Sigmoid colon (tissue), 6 donors: ENCODE measurements at regions not wholly inside any gene's neighbourhood (a gene's known extent, or its start where the extent isn't known, plus 50 kb on each side); places are given as distances from the start of the nearest gene placed in this dataset.

Experiments
- DNase-seq: peaks from one replicate; pipeline ENCODE4 v3.0.0-alpha.2; 2019
- H3K27ac ChIP-seq, 4 donors: fragments of 200-600 bp; sonication (generic); one replicate each; pipeline ENCODE4 v1.5.1; 2016 to 2019; ENCODE audit warnings: mild to moderate bottlenecking in 1 of 4
- H3K27me3 ChIP-seq, 3 donors: fragments of 200-600 bp; sonication (generic); one replicate each; pipeline ENCODE4 v1.5.1; 2019; ENCODE audit warnings: mild to moderate bottlenecking in 1 of 3
- H3K36me3 ChIP-seq, 4 donors: fragments of 200-600 bp; sonication (generic); one replicate each; pipeline ENCODE4 v1.5.1; 2016 to 2019
- H3K4me1 ChIP-seq, 4 donors: fragments of 200-600 bp; sonication (generic); one replicate each; pipeline ENCODE4 v1.5.1; 2017 to 2019
- H3K4me3 ChIP-seq, 4 donors: fragments of 200-600 bp; sonication (generic); one replicate each; pipeline ENCODE4 v1.5.1; 2017 to 2019; ENCODE audit warnings: mild to moderate bottlenecking in 2 of 4, moderate library complexity in 1 of 4
- H3K9me3 ChIP-seq, 4 donors: fragments of 200-600 bp in 3 of 4; sonication (generic) in 3 of 4; one replicate each; pipeline versions ENCODE4 v1.5.1 to v1.6.1; 2013 to 2019
- CTCF ChIP-seq, 4 experiments: fragments of 450-650 bp in 3 of 4; fragments of 200-600 bp in 1 of 4; IDR thresholded peaks; one replicate each; pipeline ENCODE4 v1.5.1; 2016 to 2019; ENCODE audit warnings: antibody characterized with exemption in 4 of 4, mild to moderate bottlenecking in 3 of 4, moderate library complexity in 2 of 4
- EP300 ChIP-seq, 4 donors: sonication (generic); formaldehyde crosslinking; IDR thresholded peaks; one replicate each; pipeline ENCODE4 v1.6.1; 2017; ENCODE audit warnings: antibody characterized with exemption in 4 of 4
- POLR2A ChIP-seq, 2 donors: fragments of 450-650 bp; IDR thresholded peaks; one replicate each; pipeline ENCODE4 v1.6.1; 2016; ENCODE audit warnings: antibody characterized with exemption in 2 of 2, mild to moderate bottlenecking in 2 of 2, moderate library complexity in 2 of 2
- POLR2AphosphoS5 ChIP-seq, 4 donors: sonication (generic); formaldehyde crosslinking; IDR thresholded peaks; one replicate each; pipeline ENCODE4 v1.6.1; 2017; ENCODE audit warnings: antibody characterized with exemption in 4 of 4
- WGBS, 2 donors: extraction: QIAGEN DNeasy Blood & Tissue Kit; methylation state at CpG; one replicate each; pipeline ENCODE4 v1.1.7; 2013; 5-methylcytosine and 5-hydroxymethylcytosine counted together
- intact Hi-C: fragments of 100-400 bp; cut with DNase I; formaldehyde crosslinking; loops from one replicate; pipeline ENCODE4 v1.15.1; 2023
- donor health status: healthy with polysubstance abuse.
- donor health status: healthy.

DNA sequence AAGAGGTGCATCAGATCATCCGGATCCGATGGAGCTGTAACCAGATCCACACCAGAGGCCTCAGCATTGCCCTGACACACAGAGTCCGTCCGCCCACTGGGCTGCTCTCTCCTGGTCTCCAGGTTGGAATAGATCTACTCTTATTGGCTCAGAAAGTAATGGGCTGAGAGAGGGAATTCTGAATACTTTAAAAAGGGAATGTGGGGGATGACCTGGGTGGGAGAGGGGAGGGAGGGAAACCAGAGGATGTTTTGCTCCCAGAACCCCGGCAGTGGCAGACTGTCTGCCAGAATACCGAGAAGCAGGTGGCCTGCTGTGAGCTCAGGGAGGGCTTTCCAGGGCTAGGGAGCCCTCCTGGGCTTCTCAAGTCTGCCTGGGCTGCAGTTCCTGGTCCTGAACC lies 126.5 kb downstream of the ENGASE start:
- WGBS, 2 donors = 24 to 37% methylated on average over 6 of the region's 6 CpGs
- Histone ChIP-seq H3K36me3 (peaks cover 0 to 10% (median 0%) of the 10 kb centered on the region in 4 donors), H3K4me1 (no peaks in the 10 kb centered on the region), H3K4me3 (no peak overlapping the region), H3K9me3 (no peaks in the 10 kb centered on the region), H3K27me3 (no peaks in the 10 kb centered on the region), H3K27ac (no peak overlapping the region)
- intact Hi-C loops = no loop called here
- no peak for DNase-seq
- TF ChIP-seq POLR2AphosphoS5 (IDR thresholded peaks at IDR 0.05) (no peak), CTCF (IDR thresholded peaks at IDR 0.05) (no peak), POLR2A (IDR thresholded peaks at IDR 0.05) (no peak), EP300 (IDR thresholded peaks at IDR 0.05) (no peak)

- DNase-seq = no peak
- intact Hi-C loops = no loop called here
- no peak for TF ChIP-seq POLR2AphosphoS5 (IDR thresholded peaks at IDR 0.05)
- no peak for TF ChIP-seq EP300 (IDR thresholded peaks at IDR 0.05)
- TF ChIP-seq POLR2A (IDR thresholded peaks at IDR 0.05) = no peak
- TF ChIP-seq CTCF (IDR thresholded peaks at IDR 0.05) = no peak
- H3K4me1 ChIP-seq = no peaks in the 10 kb centered on the region
- WGBS, 2 donors = 70 to 76% methylated on average over 10 of the region's 10 CpGs
- no peak overlapping the region for H3K27ac ChIP-seq
- H3K4me3 ChIP-seq = no peak overlapping the region
- no peaks in the 10 kb centered on the region for H3K27me3 ChIP-seq
- no peaks in the 10 kb centered on the region for H3K36me3 ChIP-seq
- no peaks in the 10 kb centered on the region for H3K9me3 ChIP-seq
Observed at GRCh38 chr17:79196913-79197312, 122.3 kb downstream of the ENGASE start.

DNA sequence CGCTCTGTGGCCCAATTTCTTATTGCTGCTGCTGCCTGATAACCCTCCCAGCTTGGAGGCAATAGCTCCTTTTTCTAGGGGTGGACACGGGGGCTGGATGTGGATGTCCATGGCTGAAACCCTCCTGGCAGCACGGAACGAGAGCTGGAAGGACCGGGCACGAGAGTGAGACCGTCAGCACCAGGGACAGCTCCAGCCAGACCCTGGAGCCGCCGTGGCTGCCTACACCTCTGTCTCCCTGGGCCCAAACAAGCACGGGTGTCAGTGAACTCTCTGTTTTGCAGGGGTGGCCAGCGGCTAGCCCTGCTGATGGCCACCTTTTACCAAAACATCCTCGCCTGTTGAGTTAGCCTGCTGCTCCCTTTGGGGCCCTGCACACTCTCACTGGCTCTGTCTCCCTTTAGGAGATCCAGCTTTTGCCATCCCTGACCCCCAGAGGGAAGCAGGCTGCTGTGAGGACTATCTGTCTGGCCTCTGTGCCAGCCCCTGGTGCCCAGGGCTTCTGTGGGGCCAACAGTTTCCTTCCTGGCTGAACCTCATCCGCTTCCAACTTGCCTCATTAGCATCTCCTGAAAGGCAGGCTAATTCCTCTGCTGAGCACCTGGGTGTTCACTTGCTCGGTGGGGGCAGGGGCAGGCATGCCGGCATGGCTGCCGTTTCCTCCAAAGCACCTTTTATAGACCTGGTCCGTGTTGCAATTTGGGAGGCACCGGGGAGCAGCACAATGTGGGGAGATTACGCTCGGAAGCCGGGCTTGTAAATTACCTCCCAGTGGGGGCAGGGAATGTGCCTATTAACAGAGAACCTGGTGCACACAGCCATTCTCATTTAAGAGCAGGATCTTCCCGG lies 118.1 kb downstream of the ENGASE start:
- Histone ChIP-seq H3K27ac (no peak overlapping the region), H3K27me3 (peaks cover 0 to 6% (median 0%) of the 10 kb centered on the region in 3 donors), H3K36me3 (no peaks in the 10 kb centered on the region), H3K4me3 (no peak overlapping the region), H3K9me3 (no peaks in the 10 kb centered on the region), H3K4me1 (peaks cover 0 to 9% (median 0%) of the 10 kb centered on the region in 4 donors)
- TF ChIP-seq POLR2A (IDR thresholded peaks at IDR 0.05) (no peak), EP300 (IDR thresholded peaks at IDR 0.05) (no peak)
- intact Hi-C loops = no loop called here
- WGBS, 2 donors = 7 to 10% methylated on average over 22 of the region's 22 CpGs
- DNase-seq = no peak

DNA sequence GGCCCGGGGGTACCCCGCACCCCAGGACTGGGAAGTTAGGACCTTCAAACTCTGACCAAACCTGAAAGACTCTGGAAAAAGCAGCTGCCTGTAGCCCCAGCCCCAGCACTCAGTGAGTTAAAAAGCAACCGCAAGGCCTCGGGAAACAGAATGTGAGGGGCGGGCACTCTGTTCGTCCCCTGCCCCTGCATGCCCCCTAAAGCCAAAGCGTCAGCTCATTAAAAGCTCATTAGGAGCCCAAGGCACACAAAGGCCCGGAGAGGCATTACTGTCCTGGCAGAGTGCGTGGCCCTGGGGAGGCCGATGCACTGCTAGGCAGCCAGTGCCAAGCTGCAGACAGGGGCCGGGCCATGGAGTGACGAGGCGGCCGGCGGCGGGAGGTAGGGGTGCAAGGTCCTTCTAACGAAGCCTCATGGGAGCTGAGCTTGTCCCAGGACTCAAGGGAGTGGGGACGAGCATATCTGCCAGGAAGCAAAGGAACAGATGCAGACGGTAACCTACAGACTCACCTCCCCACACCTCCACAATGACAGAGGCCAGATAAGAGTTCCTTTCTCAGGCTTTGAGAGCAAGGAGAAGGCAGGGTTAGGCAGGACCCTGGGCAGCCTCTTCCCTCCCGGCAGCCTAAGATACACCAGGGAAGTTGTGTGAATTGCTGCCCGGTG lies 116.8 kb downstream of the ENGASE start:
- 40 to 42% methylated on average over 21 of the region's 21 CpGs for WGBS, 2 donors
- DNase-seq = no peak
- no peaks in the 10 kb centered on the region for H3K9me3 ChIP-seq
- peaks cover 0 to 9% (median 0%) of the 10 kb centered on the region in 4 donors for H3K4me1 ChIP-seq
- TF ChIP-seq EP300 (IDR thresholded peaks at IDR 0.05) (no peak), CTCF (IDR thresholded peaks at IDR 0.05) (no peak), POLR2AphosphoS5 (IDR thresholded peaks at IDR 0.05) (no peak)
- H3K36me3 ChIP-seq = no peaks in the 10 kb centered on the region
- intact Hi-C loops = no loop called here
- no peak overlapping the region for H3K4me3 ChIP-seq
- H3K27ac ChIP-seq = no peak overlapping the region
- H3K27me3 ChIP-seq = peaks cover 0 to 7% (median 0%) of the 10 kb centered on the region in 3 donors

GRCh38 chr17:79189305-79189704 lies 114.7 kb downstream of the ENGASE start:
- DNase-seq = no peak
- H3K4me1 ChIP-seq = peaks cover 0 to 21% (median 15%) of the 10 kb centered on the region in 4 donors
- H3K4me3 ChIP-seq = no peak overlapping the region
- no peak overlapping the region for H3K27ac ChIP-seq
- no peak for TF ChIP-seq EP300 (IDR thresholded peaks at IDR 0.05)
- no peak for TF ChIP-seq POLR2AphosphoS5 (IDR thresholded peaks at IDR 0.05)
- H3K36me3 ChIP-seq = no peaks in the 10 kb centered on the region
- WGBS, 2 donors = 65 to 69% methylated on average over 14 of the region's 14 CpGs
- H3K9me3 ChIP-seq = no peaks in the 10 kb centered on the region
- intact Hi-C loops = no loop called here
- H3K27me3 ChIP-seq = peaks cover 0 to 19% (median 3%) of the 10 kb centered on the region in 3 donors
